Activated naive CD8-positive, alpha-beta T cell treated with anti-CD3 and anti-CD28 coated beads, Interleukin-2, amount 50 U/mL, for 24 hours (primary cell): ENCODE measurements at regions not wholly inside any gene's neighbourhood (a gene's known extent, or its start where the extent isn't known, plus 50 kb on each side); places are given as distances from the start of the nearest gene placed in this dataset.
"Not testable (repeated sequence)": the region's sequence is repeated elsewhere in the genome, so short reads cannot be mapped to it uniquely, and the experiment has no call there.

ENCODE experiments used
- ATAC-seq: fragments of 150-1000 bp; cut with Tn5 transposase; one replicate; pipeline ENCODE4 v1.10.0; 2021
- DNase-seq: peaks from one replicate; pipeline ENCODE4 v3.0.0; 2021
- H3K27ac Mint-ChIP-seq: one replicate; pipeline ENCODE4 v1.8.0; 2021; ENCODE audit warnings: mild to moderate bottlenecking, mixed read lengths
- H3K27me3 Mint-ChIP-seq: one replicate; pipeline ENCODE4 v1.8.0; 2021; ENCODE audit warnings: mixed read lengths
- H3K36me3 Mint-ChIP-seq: one replicate; pipeline ENCODE4 v1.8.0; 2021; ENCODE audit warnings: low read depth, mixed read lengths
- H3K4me1 Mint-ChIP-seq: one replicate; pipeline ENCODE4 v1.8.0; 2021; ENCODE audit warnings: mixed read lengths
- H3K4me3 Mint-ChIP-seq: one replicate; pipeline ENCODE4 v1.8.0; 2021; ENCODE audit warnings: mild to moderate bottlenecking, moderate library complexity, mixed read lengths
- H3K9me3 Mint-ChIP-seq: one replicate; pipeline ENCODE4 v1.8.0; 2021; ENCODE audit warnings: mixed read lengths

- not testable (repeated sequence) for H3K27me3 Mint-ChIP-seq, DNase-seq, H3K9me3 Mint-ChIP-seq, H3K4me3 Mint-ChIP-seq, H3K36me3 Mint-ChIP-seq, H3K4me1 Mint-ChIP-seq, ATAC-seq, H3K27ac Mint-ChIP-seq
Measured at GRCh38 chr14:40216408-40216807, 784.2 kb upstream of the FBXO33 start.

GRCh38 chr14:40213701-40214100 lies 781.5 kb upstream of the FBXO33 start:
- H3K4me1 Mint-ChIP-seq, result peaks cover 4% of the 10 kb centered on the region
- no peak for DNase-seq
- H3K27me3 Mint-ChIP-seq, result no peaks in the 10 kb centered on the region
- H3K36me3 Mint-ChIP-seq, result no peaks in the 10 kb centered on the region
- peaks cover 8% of the 10 kb centered on the region for H3K9me3 Mint-ChIP-seq
- ATAC-seq, result no peak
- H3K27ac Mint-ChIP-seq, result no peak overlapping the region
- no peak overlapping the region for H3K4me3 Mint-ChIP-seq

DNA sequence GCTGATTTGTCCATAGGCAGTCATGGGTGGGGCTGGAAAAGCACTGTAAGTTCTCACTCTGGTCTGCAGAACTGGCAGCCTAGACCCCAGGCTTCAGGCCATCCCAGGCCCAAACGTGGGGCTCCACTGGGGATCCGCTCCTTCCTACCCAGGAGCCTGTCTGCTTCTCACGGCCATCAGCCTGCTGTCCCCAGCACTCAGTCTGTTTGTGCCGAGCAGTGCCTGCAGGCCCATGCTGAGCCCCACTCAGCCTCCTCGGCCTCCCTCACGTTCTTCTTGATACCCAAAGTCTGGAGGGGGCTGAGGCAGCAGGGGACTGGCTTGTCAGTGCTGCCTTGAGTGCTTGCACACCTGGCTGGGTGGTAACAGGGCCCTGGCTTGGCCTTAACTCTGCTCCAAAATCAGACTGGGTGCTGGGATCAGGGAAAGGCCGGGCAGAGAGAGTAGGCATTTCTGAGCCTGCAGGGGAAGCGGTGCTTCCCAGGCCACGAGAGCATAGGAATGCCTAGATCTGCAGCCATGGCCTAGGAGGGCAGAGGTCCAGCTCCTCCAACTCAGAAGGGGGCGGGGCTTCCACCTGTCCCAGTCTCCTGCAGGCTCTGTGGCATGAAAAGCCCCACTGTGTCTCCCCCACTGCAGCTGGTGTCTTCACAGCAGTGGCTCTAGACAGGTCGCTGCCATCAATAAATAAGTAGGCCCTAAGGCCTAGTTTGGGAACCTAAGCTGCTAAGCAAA lies 772.4 kb upstream of the FBXO33 start:
- ATAC-seq, result no peak
- Mint-ChIP-seq H3K9me3 (peaks cover 15% of the 10 kb centered on the region), H3K4me1 (no peaks in the 10 kb centered on the region), H3K27me3 (no peaks in the 10 kb centered on the region), H3K4me3 (no peak overlapping the region), H3K27ac (no peak overlapping the region), H3K36me3 (no peaks in the 10 kb centered on the region)
- no peak for DNase-seq

DNA sequence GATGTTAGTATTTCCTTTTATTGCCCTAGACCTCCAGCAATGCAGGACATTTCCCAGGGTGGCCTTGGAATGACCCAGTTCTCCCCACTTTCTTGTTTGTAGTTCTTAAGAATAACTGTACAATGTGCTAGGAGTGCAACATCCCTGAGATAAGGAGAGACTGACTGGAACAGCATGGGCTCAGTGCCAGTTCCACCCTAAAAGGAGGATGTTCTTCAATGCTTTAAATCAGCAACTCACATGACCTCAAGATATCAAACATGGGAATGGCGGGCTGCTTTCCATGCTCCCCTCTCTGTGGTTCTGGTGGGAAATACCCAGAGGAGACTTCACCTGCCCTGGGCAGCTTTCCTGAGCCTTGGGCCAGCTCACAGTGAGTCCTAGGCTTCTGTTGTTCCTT lies 766.9 kb upstream of the FBXO33 start:
- H3K27ac Mint-ChIP-seq, result no peak overlapping the region
- H3K4me3 Mint-ChIP-seq, result no peak overlapping the region
- no peaks in the 10 kb centered on the region for H3K36me3 Mint-ChIP-seq

DNA sequence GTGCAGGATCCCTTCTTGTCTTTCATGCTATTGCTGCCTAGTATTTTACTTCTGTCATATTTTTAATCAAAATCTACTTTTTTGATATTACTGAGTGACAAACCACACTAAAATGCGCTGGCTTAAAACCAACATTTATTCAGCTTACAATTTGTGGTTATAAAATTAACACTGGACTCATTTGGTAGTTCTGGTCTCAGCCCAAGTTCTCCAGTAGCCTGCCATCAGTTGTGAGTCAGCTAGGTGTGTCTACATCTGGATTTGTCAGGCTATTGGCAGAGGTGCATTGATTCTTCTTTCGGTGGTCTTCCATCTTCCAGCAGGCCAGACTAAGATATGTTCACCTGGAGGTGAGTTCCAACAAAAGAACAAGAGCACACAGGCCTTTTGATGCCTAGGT lies 765.1 kb upstream of the FBXO33 start:
- DNase-seq (no peak), ATAC-seq (no peak)
- Mint-ChIP-seq H3K9me3 (peaks cover 2% of the 10 kb centered on the region), H3K4me3 (no peak overlapping the region), H3K36me3 (no peaks in the 10 kb centered on the region), H3K27ac (no peak overlapping the region), H3K27me3 (no peaks in the 10 kb centered on the region), H3K4me1 (no peaks in the 10 kb centered on the region)

More for the DNA sequence above, 766.9 kb upstream of the FBXO33 start:
- no peaks in the 10 kb centered on the region for H3K4me1 Mint-ChIP-seq
- peaks cover 4% of the 10 kb centered on the region for H3K9me3 Mint-ChIP-seq
- ATAC-seq (no peak), DNase-seq (no peak)
- H3K27me3 Mint-ChIP-seq, result no peaks in the 10 kb centered on the region

DNA sequence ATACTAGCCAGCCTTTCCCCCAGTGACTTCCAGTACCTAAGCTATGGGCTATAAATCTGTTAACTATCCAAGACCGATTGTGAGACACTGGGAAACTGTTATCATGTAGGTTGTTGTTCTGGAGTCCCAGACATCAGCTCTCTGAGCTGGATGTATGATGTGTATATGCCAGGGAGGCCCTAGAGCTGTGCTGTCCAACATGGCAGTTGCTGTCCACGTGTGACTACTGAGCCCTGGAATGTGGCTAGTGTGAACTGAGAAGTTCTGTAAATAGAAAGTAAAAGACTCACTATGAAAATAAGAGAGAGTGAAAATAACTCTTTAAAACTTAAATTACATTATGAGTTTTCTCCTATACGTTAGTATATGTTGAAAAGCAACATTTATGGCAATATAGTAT lies 755.8 kb upstream of the FBXO33 start:
- ATAC-seq (no peak), DNase-seq (no peak)
- H3K4me1 Mint-ChIP-seq, result no peaks in the 10 kb centered on the region
- no peak overlapping the region for H3K27ac Mint-ChIP-seq
- no peaks in the 10 kb centered on the region for H3K36me3 Mint-ChIP-seq
- H3K27me3 Mint-ChIP-seq, result no peaks in the 10 kb centered on the region
- no peaks in the 10 kb centered on the region for H3K9me3 Mint-ChIP-seq
- H3K4me3 Mint-ChIP-seq, result no peak overlapping the region

- no peaks in the 10 kb centered on the region for H3K27me3 Mint-ChIP-seq
- no peak overlapping the region for H3K27ac Mint-ChIP-seq
- no peak overlapping the region for H3K4me3 Mint-ChIP-seq
- DNase-seq (no peak), ATAC-seq (no peak)
- no peaks in the 10 kb centered on the region for H3K36me3 Mint-ChIP-seq
- H3K9me3 Mint-ChIP-seq, result peaks cover 15% of the 10 kb centered on the region
- no peaks in the 10 kb centered on the region for H3K4me1 Mint-ChIP-seq
Measured at GRCh38 chr14:40164083-40164482, 731.9 kb upstream of the FBXO33 start.

- Mint-ChIP-seq H3K4me3 (no peak overlapping the region), H3K36me3 (no peaks in the 10 kb centered on the region), H3K27ac (no peak overlapping the region), H3K4me1 (no peaks in the 10 kb centered on the region), H3K27me3 (no peaks in the 10 kb centered on the region), H3K9me3 (peaks cover 19% of the 10 kb centered on the region)
- ATAC-seq (no peak), DNase-seq (no peak)
Measured at GRCh38 chr14:40139657-40140056, 707.4 kb upstream of the FBXO33 start.

GRCh38 chr14:40133463-40133862 lies 701.2 kb upstream of the FBXO33 start:
- no peaks in the 10 kb centered on the region for H3K27me3 Mint-ChIP-seq
- DNase-seq (no peak), ATAC-seq (no peak)
- peaks cover 24% of the 10 kb centered on the region for H3K9me3 Mint-ChIP-seq
- no peaks in the 10 kb centered on the region for H3K4me1 Mint-ChIP-seq
- H3K27ac Mint-ChIP-seq, result no peak overlapping the region
- no peaks in the 10 kb centered on the region for H3K36me3 Mint-ChIP-seq
- H3K4me3 Mint-ChIP-seq, result no peak overlapping the region

- Mint-ChIP-seq H3K9me3 (peaks cover 13% of the 10 kb centered on the region), H3K27ac (no peak overlapping the region)
- DNase-seq, result no peak
Measured at GRCh38 chr14:40129159-40129558, 696.9 kb upstream of the FBXO33 start.

GRCh38 chr14:40123816-40124215 lies 691.6 kb upstream of the FBXO33 start:
- Mint-ChIP-seq H3K27me3 (no peaks in the 10 kb centered on the region), H3K36me3 (no peaks in the 10 kb centered on the region), H3K27ac (no peak overlapping the region), H3K4me1 (no peaks in the 10 kb centered on the region), H3K9me3 (peaks cover 11% of the 10 kb centered on the region), H3K4me3 (no peak overlapping the region)
- DNase-seq, result no peak
- ATAC-seq, result no peak

More at GRCh38 chr14:40129159-40129558, 696.9 kb upstream of the FBXO33 start:
- Mint-ChIP-seq H3K4me3 (no peak overlapping the region), H3K27me3 (no peaks in the 10 kb centered on the region), H3K36me3 (no peaks in the 10 kb centered on the region), H3K4me1 (no peaks in the 10 kb centered on the region)
- no peak for ATAC-seq

DNA sequence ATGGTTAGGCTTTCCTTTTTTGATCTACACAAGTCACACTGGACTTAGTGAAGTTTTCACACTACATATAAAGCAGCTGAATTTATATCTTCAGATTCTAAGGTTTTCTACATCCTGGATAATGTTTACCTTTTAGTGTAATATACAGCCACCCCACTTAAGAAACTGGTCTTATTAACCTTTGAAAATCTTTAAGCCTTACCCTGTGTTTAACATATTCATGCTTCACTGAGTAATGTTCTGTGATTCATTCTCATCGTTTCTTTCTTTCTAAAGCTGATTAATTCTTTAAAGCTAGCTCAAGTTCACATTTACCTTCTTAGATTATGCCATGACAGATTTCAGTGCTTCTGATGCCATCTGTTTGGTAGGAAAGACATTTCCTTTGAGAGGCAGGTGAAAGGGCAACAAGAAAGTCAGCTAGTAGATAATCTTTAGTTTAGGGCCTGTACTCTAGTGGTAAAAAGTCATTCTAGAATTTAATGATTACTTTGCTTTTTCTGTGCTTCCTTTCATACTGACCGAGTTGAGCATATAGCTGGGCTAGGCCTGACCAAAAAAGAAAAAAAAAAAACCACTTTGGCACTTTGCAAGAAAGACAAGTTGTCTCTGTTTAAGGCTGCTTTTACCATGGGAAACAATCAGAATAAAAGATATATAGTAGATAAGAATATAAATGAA lies 690.9 kb upstream of the FBXO33 start:
- Mint-ChIP-seq H3K9me3 (peaks cover 11% of the 10 kb centered on the region), H3K4me1 (no peaks in the 10 kb centered on the region), H3K27ac (no peak overlapping the region), H3K27me3 (no peaks in the 10 kb centered on the region), H3K36me3 (no peaks in the 10 kb centered on the region), H3K4me3 (no peak overlapping the region)
- DNase-seq (no peak), ATAC-seq (no peak)

DNA sequence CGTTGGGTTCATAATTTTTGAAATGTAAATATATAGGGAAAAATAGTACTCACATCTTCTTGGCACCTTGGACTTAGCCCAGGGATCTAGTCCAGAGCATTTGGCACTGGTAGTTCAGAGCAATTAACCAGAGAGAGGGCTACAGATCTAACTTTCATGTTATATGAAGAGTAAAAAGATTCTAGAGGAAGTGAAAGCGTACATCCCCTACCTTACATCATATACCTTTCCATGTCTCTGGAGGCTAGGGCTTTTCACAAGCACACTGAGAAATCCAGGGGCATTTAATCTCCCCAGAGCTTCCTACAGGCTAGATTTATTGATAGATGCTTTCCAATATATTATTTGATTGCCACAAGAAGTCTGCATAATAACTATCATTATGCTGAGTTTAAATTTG lies 687.5 kb upstream of the FBXO33 start:
- DNase-seq (no peak), ATAC-seq (no peak)
- Mint-ChIP-seq H3K4me1 (no peaks in the 10 kb centered on the region), H3K4me3 (no peak overlapping the region), H3K36me3 (no peaks in the 10 kb centered on the region), H3K9me3 (peaks cover 3% of the 10 kb centered on the region), H3K27ac (no peak overlapping the region), H3K27me3 (no peaks in the 10 kb centered on the region)

- Mint-ChIP-seq H3K27me3 (no peaks in the 10 kb centered on the region), H3K9me3 (peaks cover 3% of the 10 kb centered on the region), H3K27ac (no peak overlapping the region), H3K4me1 (no peaks in the 10 kb centered on the region), H3K4me3 (no peak overlapping the region), H3K36me3 (no peaks in the 10 kb centered on the region)
- ATAC-seq (no peak), DNase-seq (no peak)
Measured at GRCh38 chr14:40119321-40119720, 687.1 kb upstream of the FBXO33 start.

- H3K4me3 Mint-ChIP-seq, result no peak overlapping the region
- no peaks in the 10 kb centered on the region for H3K4me1 Mint-ChIP-seq
- H3K27ac Mint-ChIP-seq, result no peak overlapping the region
- H3K9me3 Mint-ChIP-seq, result no peaks in the 10 kb centered on the region
- H3K27me3 Mint-ChIP-seq, result no peaks in the 10 kb centered on the region
- DNase-seq, result no peak
- H3K36me3 Mint-ChIP-seq, result no peaks in the 10 kb centered on the region
- ATAC-seq, result no peak
Measured at GRCh38 chr14:40115583-40115982, 683.4 kb upstream of the FBXO33 start.
